ENCODE measurements at regions not wholly inside any gene's neighbourhood (a gene's known extent, or its start where the extent isn't known, plus 50 kb on each side); places are given as distances from the start of the nearest gene placed in this dataset.

GRCh38 chr12:66050283-66050576, 80.3 kb downstream of the LLPH start:
- CTCF ChIA-PET = no interaction called here
- H3K27ac ChIP-seq (ENCODE audit: low read depth, low read length) = no peak overlapping the region
- H3K79me2 ChIP-seq (ENCODE audit: insufficient read depth, low read length) = no peaks in the 10 kb centered on the region
- H4K20me1 ChIP-seq (ENCODE audit: insufficient read depth) = no peaks in the 10 kb centered on the region
- no peak for TF ChIP-seq POLR2AphosphoS5 (IDR thresholded peaks at IDR 0.05; ENCODE audit: low read depth, low read length)
- no peak for TF ChIP-seq SIN3A (IDR thresholded peaks at IDR 0.05; ENCODE audit: low read depth)
- TF ChIP-seq JUND (IDR thresholded peaks at IDR 0.05) = no peak
- TF ChIP-seq, protein P1, sequence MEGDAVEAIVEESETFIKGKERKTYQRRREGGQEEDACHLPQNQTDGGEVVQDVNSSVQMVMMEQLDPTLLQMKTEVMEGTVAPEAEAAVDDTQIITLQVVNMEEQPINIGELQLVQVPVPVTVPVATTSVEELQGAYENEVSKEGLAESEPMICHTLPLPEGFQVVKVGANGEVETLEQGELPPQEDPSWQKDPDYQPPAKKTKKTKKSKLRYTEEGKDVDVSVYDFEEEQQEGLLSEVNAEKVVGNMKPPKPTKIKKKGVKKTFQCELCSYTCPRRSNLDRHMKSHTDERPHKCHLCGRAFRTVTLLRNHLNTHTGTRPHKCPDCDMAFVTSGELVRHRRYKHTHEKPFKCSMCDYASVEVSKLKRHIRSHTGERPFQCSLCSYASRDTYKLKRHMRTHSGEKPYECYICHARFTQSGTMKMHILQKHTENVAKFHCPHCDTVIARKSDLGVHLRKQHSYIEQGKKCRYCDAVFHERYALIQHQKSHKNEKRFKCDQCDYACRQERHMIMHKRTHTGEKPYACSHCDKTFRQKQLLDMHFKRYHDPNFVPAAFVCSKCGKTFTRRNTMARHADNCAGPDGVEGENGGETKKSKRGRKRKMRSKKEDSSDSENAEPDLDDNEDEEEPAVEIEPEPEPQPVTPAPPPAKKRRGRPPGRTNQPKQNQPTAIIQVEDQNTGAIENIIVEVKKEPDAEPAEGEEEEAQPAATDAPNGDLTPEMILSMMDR (IDR thresholded peaks at IDR 0.05 in 2 of 3, conservative IDR thresholded peaks at IDR 0.05 in 1 of 3; ENCODE audit: borderline replicate concordance in 1 of 3, insufficient read depth in 1 of 3, low read depth in 2 of 3, low read length in 2 of 3) = no peak
- no peak for TF ChIP-seq FOSL1 (IDR thresholded peaks at IDR 0.05; ENCODE audit: low read depth)
- no peak for TF ChIP-seq MAX (IDR thresholded peaks at IDR 0.05)
- TF ChIP-seq CBX3 (IDR thresholded peaks at IDR 0.05; ENCODE audit: low read depth) = no peak
- TF ChIP-seq ZBTB33 (IDR thresholded peaks at IDR 0.05; ENCODE audit: extremely low read depth, insufficient replicate concordance, low read length) = no peak
- no peak for TF ChIP-seq RAD21 (IDR thresholded peaks at IDR 0.05; ENCODE audit: low read depth)
- TF ChIP-seq YY1 (IDR thresholded peaks at IDR 0.05; ENCODE audit: extremely low read depth, insufficient replicate concordance, low read depth, low read length) = no peak
- no peak for TF ChIP-seq ZFX (IDR thresholded peaks at IDR 0.05)
- TF ChIP-seq, protein P2, sequence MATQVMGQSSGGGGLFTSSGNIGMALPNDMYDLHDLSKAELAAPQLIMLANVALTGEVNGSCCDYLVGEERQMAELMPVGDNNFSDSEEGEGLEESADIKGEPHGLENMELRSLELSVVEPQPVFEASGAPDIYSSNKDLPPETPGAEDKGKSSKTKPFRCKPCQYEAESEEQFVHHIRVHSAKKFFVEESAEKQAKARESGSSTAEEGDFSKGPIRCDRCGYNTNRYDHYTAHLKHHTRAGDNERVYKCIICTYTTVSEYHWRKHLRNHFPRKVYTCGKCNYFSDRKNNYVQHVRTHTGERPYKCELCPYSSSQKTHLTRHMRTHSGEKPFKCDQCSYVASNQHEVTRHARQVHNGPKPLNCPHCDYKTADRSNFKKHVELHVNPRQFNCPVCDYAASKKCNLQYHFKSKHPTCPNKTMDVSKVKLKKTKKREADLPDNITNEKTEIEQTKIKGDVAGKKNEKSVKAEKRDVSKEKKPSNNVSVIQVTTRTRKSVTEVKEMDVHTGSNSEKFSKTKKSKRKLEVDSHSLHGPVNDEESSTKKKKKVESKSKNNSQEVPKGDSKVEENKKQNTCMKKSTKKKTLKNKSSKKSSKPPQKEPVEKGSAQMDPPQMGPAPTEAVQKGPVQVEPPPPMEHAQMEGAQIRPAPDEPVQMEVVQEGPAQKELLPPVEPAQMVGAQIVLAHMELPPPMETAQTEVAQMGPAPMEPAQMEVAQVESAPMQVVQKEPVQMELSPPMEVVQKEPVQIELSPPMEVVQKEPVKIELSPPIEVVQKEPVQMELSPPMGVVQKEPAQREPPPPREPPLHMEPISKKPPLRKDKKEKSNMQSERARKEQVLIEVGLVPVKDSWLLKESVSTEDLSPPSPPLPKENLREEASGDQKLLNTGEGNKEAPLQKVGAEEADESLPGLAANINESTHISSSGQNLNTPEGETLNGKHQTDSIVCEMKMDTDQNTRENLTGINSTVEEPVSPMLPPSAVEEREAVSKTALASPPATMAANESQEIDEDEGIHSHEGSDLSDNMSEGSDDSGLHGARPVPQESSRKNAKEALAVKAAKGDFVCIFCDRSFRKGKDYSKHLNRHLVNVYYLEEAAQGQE (IDR thresholded peaks at IDR 0.05; ENCODE audit: low read depth) = no peak
- TF ChIP-seq EZH2phosphoT487 (IDR thresholded peaks at IDR 0.05; ENCODE audit: borderline replicate concordance) = no peak
- DNase-seq (ENCODE audit: low read depth, low spot score) (no peak), ATAC-seq (no peak)
- H3K36me3 ChIP-seq (ENCODE audit: control insufficient read depth in 1 of 2, insufficient read depth in 2 of 2, low read length in 2 of 2) = no peaks in the 10 kb centered on the region
- no peaks in the 10 kb centered on the region for H3K4me1 ChIP-seq (ENCODE audit: control insufficient read depth in 1 of 2, insufficient read depth in 2 of 2, low read length in 2 of 2)
- no peak overlapping the region for H2AFZ ChIP-seq (ENCODE audit: low read depth, low read length, poor library complexity, severe bottlenecking)
- RAD21 ChIA-PET (ENCODE audit: low non-redundant PET in 1 of 2, low total read pairs in 2 of 2, uncharacterized antibody in 2 of 2, unreplicated experiment in 2 of 2) = no interaction called here
- H3K9ac ChIP-seq (ENCODE audit: low read length) = no peak overlapping the region
- no peaks in the 10 kb centered on the region for H3K27me3 ChIP-seq (ENCODE audit: insufficient read depth, low read length)
- no peaks in the 10 kb centered on the region for H3K9me2 ChIP-seq (ENCODE audit: insufficient read depth)
- no peak overlapping the region for H3K4me3 ChIP-seq (replicated peaks in 1 of 2; ENCODE audit: low read depth in 1 of 2, low read length in 2 of 2)
- no peak overlapping the region for H3K4me2 ChIP-seq (ENCODE audit: low read length)
- intact Hi-C loops (cut with micrococcal nuclease) = no loop called here
- POLR2A ChIA-PET = interaction anchor here (0.6 kb wide), 1 partner anchor 11 kb away, joined by 4 read pairs; no protein-coding TSS in a partner anchor
- H3K9me3 ChIP-seq (ENCODE audit: control insufficient read depth in 1 of 2, insufficient read depth in 1 of 2, low read depth in 1 of 2, low read length in 2 of 2) = no peaks in the 10 kb centered on the region
- no TSS peak for BruUV-seq (replicated peaks)
